HepG2 (cell line): ENCODE measurements at regions not wholly inside any gene's neighbourhood (a gene's known extent, or its start where the extent isn't known, plus 50 kb on each side); places are given as distances from the start of the nearest gene placed in this dataset.

Experiments
- ATAC-seq: fragments of 200-7000 bp; cut with Tn5 transposase; 3 replicates; pipeline ENCODE4 v1.9.1; 2020; ENCODE audit warnings: mild to moderate bottlenecking, moderate library complexity
- BruUV-seq: library from RNA; stranded (reverse); fragments of 400-500 nt; replicated peaks from 2 replicates; lab custom pipeline; 2021; lab: Mats Ljungman, UMichigan
- CTCF ChIA-PET: fragments of 300-600 bp; formaldehyde crosslinking; extraction: SDS; loops from one replicate; lab custom pipeline; 2021; ENCODE audit warnings: low total read pairs, inconsistent platforms, low intra/inter-chr PET ratio; lab: Yijun Ruan, JAX
- POLR2A ChIA-PET: fragments of 350-600 bp; sonication (Branson Sonifier 250); formaldehyde crosslinking; loops from one replicate; lab custom pipeline; 2020; ENCODE audit warnings: antibody characterized with exemption, inconsistent platforms; lab: Yijun Ruan, JAX
- DNase-seq: peaks from one replicate; pipeline ENCODE4 v3.0.0-alpha.2; 2015; ENCODE audit warnings: low spot score
- FAIRE-seq: peaks from 3 replicates; lab custom pipeline; 2011; peaks lifted over from hg19 to GRCh38; lab: Jason Lieb, UNC
- H2AFZ ChIP-seq: one replicate; pipeline ENCODE4 v1.6.1; 2011; ENCODE audit warnings: low read length, inconsistent platforms
- H3K27ac ChIP-seq: fragments of 300-600 bp; 3 replicates; pipeline ENCODE4 v1.8.0; 2011; ENCODE audit warnings: mixed run types, mild to moderate bottlenecking, mixed read lengths, low read length, inconsistent platforms; ENCODE audit not compliant: insufficient read depth; ENCODE audit errors: extremely low read length
- H3K27me3 ChIP-seq, 2 experiments: fragments of 200-600 bp in 1 of 2; 2 replicates in 1 of 2; 3 replicates in 1 of 2; pipeline versions ENCODE4 v1.6.0 to v1.8.0; 2011; ENCODE audit warnings: low read length in 2 of 2, mild to moderate bottlenecking in 2 of 2, moderate library complexity in 2 of 2, inconsistent platforms in 1 of 2; ENCODE audit not compliant: insufficient read depth in 2 of 2, control insufficient read depth in 1 of 2
- H3K36me3 ChIP-seq, 2 experiments: fragments of 200-600 bp in 1 of 2; replicated peaks in 1 of 2; 2 replicates in 1 of 2; 3 replicates in 1 of 2; pipeline versions ENCODE4 v1.5.1 to v1.8.0; 2011; ENCODE audit warnings: low read length in 2 of 2, inconsistent platforms in 1 of 2; ENCODE audit not compliant: insufficient read depth in 2 of 2, control insufficient read depth in 1 of 2
- H3K4me1 ChIP-seq: 2 replicates; pipeline ENCODE4 v1.5.1; 2012; ENCODE audit warnings: low read length, inconsistent platforms; ENCODE audit not compliant: insufficient read depth
- H3K4me2 ChIP-seq: 2 replicates; pipeline ENCODE4 v1.6.0; 2011; ENCODE audit warnings: low read depth, low read length, inconsistent platforms
- H3K4me3 ChIP-seq, 3 experiments: fragments of 200-600 bp in 1 of 3; sonication (generic), shearing (Covaris generic) in 1 of 3; replicated peaks in 1 of 3; 2 replicates each; pipeline ENCODE4 v1.5.1; 2011 to 2016; ENCODE audit warnings: low read length in 3 of 3, inconsistent platforms in 2 of 3, low read depth in 2 of 3, mild to moderate bottlenecking in 2 of 3, control low read depth in 1 of 3, mixed read lengths in 1 of 3; ENCODE audit not compliant: insufficient read depth in 1 of 3
- H3K79me2 ChIP-seq: one replicate; pipeline ENCODE4 v1.6.1; 2011; ENCODE audit warnings: low read length, inconsistent platforms; ENCODE audit not compliant: insufficient read depth
- H3K9ac ChIP-seq: 2 replicates; pipeline ENCODE4 v1.6.0; 2011; ENCODE audit warnings: mild to moderate bottlenecking, low read depth, low read length, inconsistent platforms; ENCODE audit not compliant: insufficient read depth
- H3K9me3 ChIP-seq: 2 replicates; pipeline ENCODE4 v1.5.1; 2012; ENCODE audit warnings: mild to moderate bottlenecking, low read length
- H4K20me1 ChIP-seq: 2 replicates; pipeline ENCODE4 v1.6.0; 2011; ENCODE audit warnings: inconsistent platforms, mild to moderate bottlenecking, low read length, moderate library complexity; ENCODE audit not compliant: insufficient read depth
- ARID5B ChIP-seq: IDR thresholded peaks from 2 replicates; pipeline ENCODE4 v1.4.0; 2020; ENCODE audit warnings: mild to moderate bottlenecking, missing genetic modification reagents
- ATF6 ChIP-seq: sonication (generic); formaldehyde crosslinking; conservative IDR thresholded peaks from 2 replicates; pipeline ENCODE4 v1.4.0; 2020; ENCODE audit warnings: missing genetic modification reagents
- ATF7-NPFF ChIP-seq: sonication (generic); formaldehyde crosslinking; IDR thresholded peaks from 2 replicates; pipeline ENCODE4 v1.8.1; 2023; ENCODE audit warnings: mild to moderate bottlenecking, low read depth, missing genetic modification reagents, moderate library complexity
- CEBPB ChIP-seq: IDR thresholded peaks from 2 replicates; pipeline ENCODE4 v1.6.1; 2011; ENCODE audit warnings: low read depth, low read length, improper control_type of control experiment, borderline replicate concordance
- KDM2A ChIP-seq: sonication (generic); formaldehyde crosslinking; IDR thresholded peaks from 2 replicates; pipeline ENCODE4 v1.4.0; 2020; ENCODE audit warnings: low read depth, missing genetic modification reagents, borderline replicate concordance
- KDM5B ChIP-seq: sonication (generic); formaldehyde crosslinking; IDR thresholded peaks from 2 replicates; pipeline ENCODE4 v1.4.0; 2020; ENCODE audit warnings: missing genetic modification reagents, mild to moderate bottlenecking, borderline replicate concordance
- KDM6A ChIP-seq: IDR thresholded peaks from 2 replicates; pipeline ENCODE4 v1.6.1; 2016; ENCODE audit warnings: low read depth
- MLX ChIP-seq: IDR thresholded peaks from 2 replicates; pipeline ENCODE4 v1.6.1; 2016
- SSRP1 ChIP-seq: IDR thresholded peaks from 2 replicates; pipeline ENCODE4 v1.6.1; 2016; ENCODE audit warnings: control low read depth
- TERF1 ChIP-seq: sonication (generic); formaldehyde crosslinking; IDR thresholded peaks from 2 replicates; pipeline ENCODE4 v1.8.0; 2022; ENCODE audit warnings: mild to moderate bottlenecking, missing genetic modification reagents, moderate library complexity
- THAP7 ChIP-seq: sonication (generic); formaldehyde crosslinking; IDR thresholded peaks from 2 replicates; pipeline ENCODE4 v1.8.1; 2023; ENCODE audit warnings: mild to moderate bottlenecking, missing genetic modification reagents
- TRIM24 ChIP-seq: sonication (generic); formaldehyde crosslinking; IDR thresholded peaks from 2 replicates; pipeline ENCODE4 v1.8.0; 2022; ENCODE audit warnings: mild to moderate bottlenecking, missing genetic modification reagents
- ZNF274 ChIP-seq: sonication (generic); formaldehyde crosslinking; IDR thresholded peaks from 2 replicates; pipeline ENCODE4 v1.5.1; 2020; ENCODE audit warnings: mild to moderate bottlenecking, missing genetic modification reagents
- ZNF282 ChIP-seq: fragments of 450-650 bp; IDR thresholded peaks from 2 replicates; pipeline ENCODE4 v1.6.1; 2018; ENCODE audit not compliant: partially characterized antibody
- ZNF432 ChIP-seq: sonication (generic); formaldehyde crosslinking; IDR thresholded peaks from 2 replicates; pipeline ENCODE4 v1.5.0; 2020; ENCODE audit warnings: missing genetic modification reagents, mild to moderate bottlenecking, borderline replicate concordance
- ZNF670 ChIP-seq: sonication (generic); formaldehyde crosslinking; IDR thresholded peaks from 2 replicates; pipeline ENCODE4 v1.8.0; 2022; ENCODE audit warnings: mild to moderate bottlenecking, missing genetic modification reagents, borderline replicate concordance
- ZSCAN30 ChIP-seq: sonication (generic); formaldehyde crosslinking; IDR thresholded peaks from 2 replicates; pipeline ENCODE4 v1.5.0; 2020; ENCODE audit warnings: mild to moderate bottlenecking, missing genetic modification reagents
- WGBS: methylation state at CpG from one replicate; pipeline ENCODE4 v1.1.6; 2017; ENCODE audit warnings: low lambda C conversion rate; 5-methylcytosine and 5-hydroxymethylcytosine counted together
- in situ Hi-C: cut with HindIII; loops from 2 replicates; pipeline ENCODE4 v1.10.0; 2017; ENCODE audit warnings: low pct_unique_long_range_greater_than_20kb; ENCODE audit not compliant: extremely low pct_ligation_motif_present
- intact Hi-C: fragments of 100-400 bp; cut with micrococcal nuclease; formaldehyde crosslinking; loops from one replicate; pipeline ENCODE4 v1.10.0; 2022; ENCODE audit not compliant: unreplicated experiment

- H3K4me3 ChIP-seq: no peak overlapping the region
- no peaks in the 10 kb centered on the region for H3K9me3 ChIP-seq
- no peaks in the 10 kb centered on the region for H3K27me3 ChIP-seq
- H3K36me3 ChIP-seq: no peaks in the 10 kb centered on the region
- WGBS: 2% methylated on average over 4 of the region's 4 CpGs
- CTCF ChIA-PET: no interaction called here
- intact Hi-C loops (no loop called here), in situ Hi-C loops (no loop called here)
- no TSS peak for BruUV-seq
- H3K27ac ChIP-seq: no peak overlapping the region
- POLR2A ChIA-PET: no interaction called here
- DNase-seq (no peak), FAIRE-seq (no peak), ATAC-seq (no peak)
- TF ChIP-seq ZNF274 (CRISPR knock-in tag) (no peak), KDM5B (CRISPR knock-in tag) (no peak), KDM6A (CRISPR knock-in tag) (no peak), TRIM24 (CRISPR knock-in tag) (no peak), CEBPB (no peak), TERF1 (CRISPR knock-in tag) (no peak), ZNF670 (no peak), ARID5B (CRISPR knock-in tag) (no peak), ZNF282 (no peak), SSRP1 (CRISPR knock-in tag) (no peak), MLX (CRISPR knock-in tag) (no peak), ZSCAN30 (CRISPR knock-in tag) (no peak), ATF7-NPFF (CRISPR knock-in tag) (no peak), KDM2A (CRISPR knock-in tag) (no peak), ZNF432 (CRISPR knock-in tag) (no peak), ATF6 (CRISPR knock-in tag) (no peak), THAP7 (CRISPR knock-in tag) (no peak)
- H3K4me1 ChIP-seq: no peaks in the 10 kb centered on the region
- H3K4me2 ChIP-seq: no peak overlapping the region
- H3K9ac ChIP-seq: no peak overlapping the region
- no peak overlapping the region for H2AFZ ChIP-seq
- H4K20me1 ChIP-seq: no peaks in the 10 kb centered on the region
- H3K79me2 ChIP-seq: no peaks in the 10 kb centered on the region
These were observed 158.1 kb downstream of the SPATA31D1 start for GRCh38 chr9:82146677-82147076.
